Transverse colon (tissue), 3 donors: ENCODE measurements at regions not wholly inside any gene's neighbourhood (a gene's known extent, or its start where the extent isn't known, plus 50 kb on each side); places are given as distances from the start of the nearest gene placed in this dataset.

ENCODE experiments used
- CTCF ChIP-seq, 5 experiments: fragments of 200-600 bp in 3 of 5; fragments of 450-650 bp in 2 of 5; sonication (generic) in 3 of 5; IDR thresholded peaks; 1 replicate in 2 of 5; 2 replicates in 3 of 5; pipeline ENCODE4 v1.5.1; 2016 to 2017; ENCODE audit warnings: antibody characterized with exemption in 5 of 5, inconsistent platforms in 3 of 5, mild to moderate bottlenecking in 2 of 5, moderate library complexity in 1 of 5
- POLR2A ChIP-seq: fragments of 450-650 bp; IDR thresholded peaks from one replicate; pipeline ENCODE4 v1.6.1; 2016; ENCODE audit warnings: antibody characterized with exemption, mild to moderate bottlenecking, moderate library complexity

GRCh38 chr10:76621886-76622620, 1015.6 kb downstream of the KCNMA1 start:
- no peak for TF ChIP-seq POLR2A
- TF ChIP-seq CTCF (IDR thresholded peaks at IDR 0.05) = no peak
